PC-3 (cell line): ENCODE measurements at regions not wholly inside any gene's neighbourhood (a gene's known extent, or its start where the extent isn't known, plus 50 kb on each side); places are given as distances from the start of the nearest gene placed in this dataset.
A peak's percentile ranks its signal among the peaks of the same experiment; 100 is the strongest.

Experiments used
- ATAC-seq: fragments of 200-7000 bp; cut with Tn5 transposase; 2 replicates; pipeline ENCODE4 v1.9.1; 2020; ENCODE audit warnings: mild to moderate bottlenecking, moderate library complexity
- BruUV-seq: library from RNA; stranded (reverse); fragments of 400-500 nt; replicated peaks from 2 replicates; lab custom pipeline; 2021; lab: Mats Ljungman, UMichigan
- CTCF ChIA-PET: fragments of 300-600 bp; sonication (Branson Sonifier 250); formaldehyde crosslinking; loops from one replicate; lab custom pipeline; 2022; ENCODE audit warnings: antibody characterized with exemption; lab: Charles Lee
- POLR2A ChIA-PET: fragments of 300-600 bp; sonication (Branson Sonifier 250); formaldehyde crosslinking; loops from one replicate; lab custom pipeline; 2022; ENCODE audit warnings: antibody characterized with exemption; ENCODE audit not compliant: unreplicated experiment; lab: Charles Lee
- DNase-seq: peaks from one replicate; pipeline ENCODE4 v3.0.0-alpha.2; 2015
- H2AFZ ChIP-seq: fragments of 300-600 bp; sonication (generic); 2 replicates; pipeline ENCODE4 v1.6.0; 2016; ENCODE audit warnings: antibody characterized with exemption, low read length
- H3F3A ChIP-seq: fragments of 300-600 bp; sonication (generic); one replicate; pipeline ENCODE4 v1.6.0; 2017; ENCODE audit warnings: antibody characterized with exemption, low read length, control low read depth, mild to moderate bottlenecking; ENCODE audit not compliant: unreplicated experiment
- H3K27ac ChIP-seq: fragments of 300-600 bp; sonication (generic); 2 replicates; pipeline ENCODE4 v1.5.1; 2016; ENCODE audit warnings: mild to moderate bottlenecking, low read length
- H3K27me3 ChIP-seq: fragments of 300-600 bp; sonication (generic); 2 replicates; pipeline ENCODE4 v1.6.1; 2016; ENCODE audit warnings: low read length, mixed read lengths
- H3K36me3 ChIP-seq: fragments of 300-600 bp; sonication (generic); 2 replicates; pipeline ENCODE4 v1.6.1; 2016; ENCODE audit warnings: low read depth, mixed run types, low read length, mixed read lengths
- H3K4me1 ChIP-seq: fragments of 300-600 bp; sonication (generic); 2 replicates; pipeline ENCODE4 v1.5.1; 2016; ENCODE audit warnings: low read length; ENCODE audit not compliant: insufficient read depth
- H3K4me2 ChIP-seq: fragments of 300-600 bp; sonication (generic); 2 replicates; pipeline ENCODE4 v1.6.0; 2016; ENCODE audit warnings: low read length
- H3K4me3 ChIP-seq: fragments of 300-600 bp; sonication (generic); 2 replicates; pipeline ENCODE4 v1.5.1; 2016; ENCODE audit warnings: mild to moderate bottlenecking, low read length, mixed read lengths
- H3K79me2 ChIP-seq: fragments of 300-600 bp; sonication (generic); 2 replicates; pipeline ENCODE4 v1.6.1; 2017; ENCODE audit warnings: low read length, mixed read lengths
- H3K9ac ChIP-seq: fragments of 300-600 bp; sonication (generic); 2 replicates; pipeline ENCODE4 v1.6.0; 2016; ENCODE audit warnings: mild to moderate bottlenecking, low read length
- H3K9me2 ChIP-seq: fragments of 300-600 bp; sonication (generic); replicated peaks from 2 replicates; pipeline ENCODE4 v1.6.1; 2016; ENCODE audit warnings: mixed run types, low read length, mixed read lengths
- H3K9me3 ChIP-seq: fragments of 300-600 bp; sonication (generic); 2 replicates; pipeline ENCODE4 v1.6.1; 2016; ENCODE audit warnings: low read length, mixed read lengths
- H4K20me1 ChIP-seq: fragments of 300-600 bp; sonication (generic); 2 replicates; pipeline ENCODE4 v1.6.1; 2016; ENCODE audit warnings: low read length, mixed read lengths
- EZH2 ChIP-seq: fragments of 300-600 bp; sonication (generic); IDR thresholded peaks from one replicate; pipeline ENCODE4 v1.6.1; 2017; ENCODE audit warnings: antibody characterized with exemption, mild to moderate bottlenecking, low read length; ENCODE audit not compliant: unreplicated experiment
- EZH2phosphoT487 ChIP-seq: fragments of 300-600 bp; sonication (generic); IDR thresholded peaks from 2 replicates; pipeline ENCODE4 v1.6.1; 2018; ENCODE audit warnings: mild to moderate bottlenecking, antibody characterized with exemption, low read length, borderline replicate concordance
- intact Hi-C: fragments of 100-400 bp; cut with micrococcal nuclease; formaldehyde crosslinking; loops from 2 replicates; pipeline ENCODE4 v1.9.0; 2023
- TF ChIP-seq, protein P1 (sequence below): fragments of 300-600 bp; sonication (generic); conservative IDR thresholded peaks from 2 replicates; pipeline ENCODE4 v1.5.1; 2017; ENCODE audit warnings: antibody characterized with exemption, low read depth, mild to moderate bottlenecking, low read length

DNA sequence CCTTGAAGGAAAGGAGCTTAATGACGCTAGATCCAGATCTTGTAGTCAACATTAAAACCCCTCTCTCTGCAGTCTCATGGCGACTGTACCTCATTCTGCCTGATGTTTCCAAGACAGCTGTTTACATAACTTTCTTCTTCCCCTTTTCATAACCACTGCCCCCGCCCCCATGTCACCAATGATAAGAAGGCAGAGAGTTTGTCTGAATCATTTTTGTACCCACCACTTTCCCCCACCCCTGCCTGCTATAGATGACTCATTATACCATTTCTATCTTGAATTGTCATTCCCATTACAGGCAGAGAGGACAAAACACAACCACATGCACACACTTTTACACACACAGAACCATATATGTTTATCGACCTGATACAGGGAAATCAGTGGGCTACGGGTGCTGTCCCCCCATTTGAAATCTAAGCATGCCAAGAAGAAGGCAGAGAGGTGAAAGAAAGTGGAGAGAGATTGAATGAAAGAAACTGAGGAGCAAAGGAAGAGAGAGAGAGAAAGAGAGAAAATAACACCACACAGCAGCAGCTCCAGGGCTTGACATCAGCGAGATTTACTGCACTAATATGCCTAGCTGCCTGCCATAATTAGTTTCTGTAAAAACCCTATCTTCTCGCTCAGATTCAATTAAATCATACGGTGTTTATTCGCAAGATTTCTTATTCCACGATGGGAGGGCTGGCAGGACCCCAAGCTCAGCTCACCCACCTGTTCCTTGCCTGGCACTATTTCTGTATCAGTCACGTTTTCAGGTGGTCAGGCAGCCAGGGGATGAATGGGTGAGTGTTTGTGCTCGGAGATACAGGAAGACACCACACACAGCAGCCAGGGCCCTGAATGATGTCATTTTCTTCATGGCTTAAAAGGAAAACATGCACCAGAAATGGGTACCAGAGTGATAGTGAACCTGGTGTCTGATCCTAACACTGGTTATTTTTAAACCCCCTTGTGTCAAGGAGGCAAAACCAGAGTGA is 114.3 kb upstream of the SERP2 start:
- ATAC-seq (peak; percentile 69), DNase-seq (peak; percentile 54)
- Histone ChIP-seq H2AFZ (0 out of 2 replicates have a peak overlapping the region, but pooled peaks have one; percentile 32), H3K27me3 (no peaks in the 10 kb centered on the region), H4K20me1 (no peaks in the 10 kb centered on the region), H3K4me2 (peak overlapping the region; percentile 37), H3K4me3 (no peak overlapping the region; the same call in 1 of the 2 replicates), H3K79me2 (no peaks in the 10 kb centered on the region), H3K9ac (peak overlapping the region; percentile 42), H3K9me3 (no peaks in the 10 kb centered on the region), H3F3A (no peaks in the 10 kb centered on the region), H3K27ac (peak overlapping the region; percentile 76), H3K9me2 (no peaks in the 10 kb centered on the region), H3K4me1 (peaks cover 16% of the 10 kb centered on the region), H3K36me3 (no peaks in the 10 kb centered on the region)
- POLR2A ChIA-PET = interaction anchor here (0.8 kb wide), 1 partner anchor 178 kb away, joined by 5 read pairs; no protein-coding TSS in a partner anchor
- no TSS peak for BruUV-seq
- TF ChIP-seq, protein P1, sequence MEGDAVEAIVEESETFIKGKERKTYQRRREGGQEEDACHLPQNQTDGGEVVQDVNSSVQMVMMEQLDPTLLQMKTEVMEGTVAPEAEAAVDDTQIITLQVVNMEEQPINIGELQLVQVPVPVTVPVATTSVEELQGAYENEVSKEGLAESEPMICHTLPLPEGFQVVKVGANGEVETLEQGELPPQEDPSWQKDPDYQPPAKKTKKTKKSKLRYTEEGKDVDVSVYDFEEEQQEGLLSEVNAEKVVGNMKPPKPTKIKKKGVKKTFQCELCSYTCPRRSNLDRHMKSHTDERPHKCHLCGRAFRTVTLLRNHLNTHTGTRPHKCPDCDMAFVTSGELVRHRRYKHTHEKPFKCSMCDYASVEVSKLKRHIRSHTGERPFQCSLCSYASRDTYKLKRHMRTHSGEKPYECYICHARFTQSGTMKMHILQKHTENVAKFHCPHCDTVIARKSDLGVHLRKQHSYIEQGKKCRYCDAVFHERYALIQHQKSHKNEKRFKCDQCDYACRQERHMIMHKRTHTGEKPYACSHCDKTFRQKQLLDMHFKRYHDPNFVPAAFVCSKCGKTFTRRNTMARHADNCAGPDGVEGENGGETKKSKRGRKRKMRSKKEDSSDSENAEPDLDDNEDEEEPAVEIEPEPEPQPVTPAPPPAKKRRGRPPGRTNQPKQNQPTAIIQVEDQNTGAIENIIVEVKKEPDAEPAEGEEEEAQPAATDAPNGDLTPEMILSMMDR = no peak
- TF ChIP-seq EZH2 (no peak), EZH2phosphoT487 (no peak)
- CTCF ChIA-PET = interaction anchor here (0.6 kb wide), 1 partner anchor 224 kb away, joined by 5 read pairs; no protein-coding TSS in a partner anchor
- intact Hi-C loops = no loop called here

DNA sequence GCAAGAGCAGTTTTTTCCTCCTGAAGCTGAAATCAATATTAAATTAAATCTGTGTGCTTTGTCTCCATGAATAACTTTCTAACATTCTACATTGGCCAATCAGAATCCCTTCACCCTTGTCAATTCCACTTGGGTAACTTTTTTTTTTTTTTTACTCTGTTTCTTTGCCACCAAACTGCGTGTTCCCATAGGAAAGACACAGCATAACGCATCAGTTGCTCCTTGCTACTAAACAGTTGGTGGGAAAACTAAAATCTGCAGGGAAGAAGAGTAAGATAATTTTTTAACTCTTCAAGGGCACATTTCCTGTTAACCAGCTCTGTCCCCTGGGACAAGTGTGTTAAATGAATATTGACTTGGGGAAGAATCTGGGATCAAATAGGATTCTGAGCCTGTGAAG is 113.3 kb upstream of the SERP2 start:
- ChIA-PET CTCF (no interaction called here), POLR2A (no interaction called here)
- no TSS peak for BruUV-seq
- H3K9me3 ChIP-seq = no peaks in the 10 kb centered on the region
- no peaks in the 10 kb centered on the region for H3K9me2 ChIP-seq
- H3K27me3 ChIP-seq = no peaks in the 10 kb centered on the region
- intact Hi-C loops = no loop called here
- H4K20me1 ChIP-seq = no peaks in the 10 kb centered on the region
- DNase-seq (no peak), ATAC-seq (no peak)
- H3K4me2 ChIP-seq = no peak overlapping the region
- no peaks in the 10 kb centered on the region for H3K36me3 ChIP-seq
- H3K79me2 ChIP-seq = no peaks in the 10 kb centered on the region
- H3F3A ChIP-seq = no peaks in the 10 kb centered on the region
- H3K4me3 ChIP-seq = no peak overlapping the region
- no peak overlapping the region for H3K27ac ChIP-seq
- TF ChIP-seq EZH2 = no peak
- TF ChIP-seq EZH2phosphoT487 = no peak
- TF ChIP-seq, protein P1 = no peak
- H2AFZ ChIP-seq = no peak overlapping the region
- no peak overlapping the region for H3K9ac ChIP-seq
- H3K4me1 ChIP-seq = peaks cover 16% of the 10 kb centered on the region
